ENCODE measurements at regions not wholly inside any gene's neighbourhood (a gene's known extent, or its start where the extent isn't known, plus 50 kb on each side); places are given as distances from the start of the nearest gene placed in this dataset.

GRCh38 chr3:144772372-144772771 is 800.7 kb downstream of the DIPK2A start:
- no peaks in the 10 kb centered on the region for H3K9me2 ChIP-seq (replicated peaks; ENCODE audit: control insufficient read depth, low read length)
- no peak overlapping the region for H3K4me2 ChIP-seq (ENCODE audit: low read length)
- H4K20me1 ChIP-seq (ENCODE audit: control insufficient read depth, insufficient read depth, low read depth, low read length) = no peaks in the 10 kb centered on the region
- H3K79me2 ChIP-seq (ENCODE audit: control insufficient read depth, low read length) = no peaks in the 10 kb centered on the region
- no peaks in the 10 kb centered on the region for H3K4me1 ChIP-seq (ENCODE audit: control insufficient read depth, low read length)
- H3K4me3 ChIP-seq (ENCODE audit: low read length) = no peak overlapping the region
- no peaks in the 10 kb centered on the region for H3F3A ChIP-seq (ENCODE audit: control insufficient read depth, insufficient read depth)
- no peaks in the 10 kb centered on the region for H3K27me3 ChIP-seq (ENCODE audit: control insufficient read depth, low read length)
- no peaks in the 10 kb centered on the region for H3K9me3 ChIP-seq (ENCODE audit: control insufficient read depth, insufficient read depth, low read length)
- no peaks in the 10 kb centered on the region for H3K36me3 ChIP-seq (ENCODE audit: control insufficient read depth, low read length)
- TF ChIP-seq, protein P1, sequence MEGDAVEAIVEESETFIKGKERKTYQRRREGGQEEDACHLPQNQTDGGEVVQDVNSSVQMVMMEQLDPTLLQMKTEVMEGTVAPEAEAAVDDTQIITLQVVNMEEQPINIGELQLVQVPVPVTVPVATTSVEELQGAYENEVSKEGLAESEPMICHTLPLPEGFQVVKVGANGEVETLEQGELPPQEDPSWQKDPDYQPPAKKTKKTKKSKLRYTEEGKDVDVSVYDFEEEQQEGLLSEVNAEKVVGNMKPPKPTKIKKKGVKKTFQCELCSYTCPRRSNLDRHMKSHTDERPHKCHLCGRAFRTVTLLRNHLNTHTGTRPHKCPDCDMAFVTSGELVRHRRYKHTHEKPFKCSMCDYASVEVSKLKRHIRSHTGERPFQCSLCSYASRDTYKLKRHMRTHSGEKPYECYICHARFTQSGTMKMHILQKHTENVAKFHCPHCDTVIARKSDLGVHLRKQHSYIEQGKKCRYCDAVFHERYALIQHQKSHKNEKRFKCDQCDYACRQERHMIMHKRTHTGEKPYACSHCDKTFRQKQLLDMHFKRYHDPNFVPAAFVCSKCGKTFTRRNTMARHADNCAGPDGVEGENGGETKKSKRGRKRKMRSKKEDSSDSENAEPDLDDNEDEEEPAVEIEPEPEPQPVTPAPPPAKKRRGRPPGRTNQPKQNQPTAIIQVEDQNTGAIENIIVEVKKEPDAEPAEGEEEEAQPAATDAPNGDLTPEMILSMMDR (IDR thresholded peaks at IDR 0.05; ENCODE audit: low read depth, low read length, poor library complexity, severe bottlenecking) = no peak
- no peak for TF ChIP-seq EZH2phosphoT487 (IDR thresholded peaks at IDR 0.05; ENCODE audit: borderline replicate concordance, low read length)
- no peak overlapping the region for H3K27ac ChIP-seq (ENCODE audit: low read depth, low read length)

GRCh38 chr3:144773350-144773749 is 801.7 kb downstream of the DIPK2A start:
- Histone ChIP-seq H3F3A (ENCODE audit: control insufficient read depth, insufficient read depth) (no peaks in the 10 kb centered on the region), H4K20me1 (ENCODE audit: control insufficient read depth, insufficient read depth, low read depth, low read length) (no peaks in the 10 kb centered on the region), H3K79me2 (ENCODE audit: control insufficient read depth, low read length) (no peaks in the 10 kb centered on the region), H3K4me1 (ENCODE audit: control insufficient read depth, low read length) (no peaks in the 10 kb centered on the region), H3K4me3 (ENCODE audit: low read length) (no peak overlapping the region), H3K36me3 (ENCODE audit: control insufficient read depth, low read length) (no peaks in the 10 kb centered on the region), H3K4me2 (ENCODE audit: low read length) (no peak overlapping the region), H3K9me2 (replicated peaks; ENCODE audit: control insufficient read depth, low read length) (no peaks in the 10 kb centered on the region), H3K9me3 (ENCODE audit: control insufficient read depth, insufficient read depth, low read length) (no peaks in the 10 kb centered on the region), H3K27ac (ENCODE audit: low read depth, low read length) (no peak overlapping the region), H3K27me3 (ENCODE audit: control insufficient read depth, low read length) (no peaks in the 10 kb centered on the region)
- TF ChIP-seq EZH2phosphoT487 (IDR thresholded peaks at IDR 0.05; ENCODE audit: borderline replicate concordance, low read length) = no peak
- TF ChIP-seq, protein P1 (IDR thresholded peaks at IDR 0.05; ENCODE audit: low read depth, low read length, poor library complexity, severe bottlenecking) = no peak

GRCh38 chr3:144774897-144775296 is 803.3 kb downstream of the DIPK2A start:
- no peaks in the 10 kb centered on the region for H3F3A ChIP-seq (ENCODE audit: control insufficient read depth, insufficient read depth)
- H3K4me3 ChIP-seq (ENCODE audit: low read length) = no peak overlapping the region
- H3K4me1 ChIP-seq (ENCODE audit: control insufficient read depth, low read length) = no peaks in the 10 kb centered on the region
- TF ChIP-seq EZH2phosphoT487 (IDR thresholded peaks at IDR 0.05; ENCODE audit: borderline replicate concordance, low read length) = no peak
- TF ChIP-seq, protein P1 (IDR thresholded peaks at IDR 0.05; ENCODE audit: low read depth, low read length, poor library complexity, severe bottlenecking) = no peak
- no peaks in the 10 kb centered on the region for H3K27me3 ChIP-seq (ENCODE audit: control insufficient read depth, low read length)
- no peak overlapping the region for H3K27ac ChIP-seq (ENCODE audit: low read depth, low read length)
- H3K79me2 ChIP-seq (ENCODE audit: control insufficient read depth, low read length) = no peaks in the 10 kb centered on the region
- H3K9me3 ChIP-seq (ENCODE audit: control insufficient read depth, insufficient read depth, low read length) = no peaks in the 10 kb centered on the region
- H3K36me3 ChIP-seq (ENCODE audit: control insufficient read depth, low read length) = no peaks in the 10 kb centered on the region
- H3K9me2 ChIP-seq (replicated peaks; ENCODE audit: control insufficient read depth, low read length) = no peaks in the 10 kb centered on the region
- H3K4me2 ChIP-seq (ENCODE audit: low read length) = no peak overlapping the region
- H4K20me1 ChIP-seq (ENCODE audit: control insufficient read depth, insufficient read depth, low read depth, low read length) = no peaks in the 10 kb centered on the region

DNA sequence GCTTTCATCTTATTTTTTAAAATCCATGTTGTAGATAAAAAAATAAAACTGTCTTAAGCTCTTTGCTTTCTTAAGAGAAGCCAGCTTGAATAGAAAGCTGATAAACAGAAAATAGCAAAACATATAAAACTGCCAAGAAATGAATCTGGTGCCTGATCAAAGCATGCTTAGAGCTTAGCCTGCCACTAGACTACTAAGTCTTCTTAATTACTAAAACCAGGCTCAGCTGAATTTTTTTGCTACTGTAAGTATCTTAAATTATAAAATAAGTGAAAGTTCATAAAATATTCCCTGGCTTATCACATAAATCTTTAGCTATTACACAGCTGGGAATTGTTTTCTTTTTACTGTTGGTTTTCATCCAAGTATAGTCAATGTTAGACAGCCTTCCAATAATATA is 803.9 kb downstream of the DIPK2A start:
- Histone ChIP-seq H3K27me3 (ENCODE audit: control insufficient read depth, low read length) (no peaks in the 10 kb centered on the region), H3K4me2 (ENCODE audit: low read length) (no peak overlapping the region), H3F3A (ENCODE audit: control insufficient read depth, insufficient read depth) (no peaks in the 10 kb centered on the region), H3K9me2 (replicated peaks; ENCODE audit: control insufficient read depth, low read length) (no peaks in the 10 kb centered on the region), H4K20me1 (ENCODE audit: control insufficient read depth, insufficient read depth, low read depth, low read length) (no peaks in the 10 kb centered on the region), H3K4me1 (ENCODE audit: control insufficient read depth, low read length) (no peaks in the 10 kb centered on the region), H3K79me2 (ENCODE audit: control insufficient read depth, low read length) (no peaks in the 10 kb centered on the region), H3K4me3 (ENCODE audit: low read length) (no peak overlapping the region), H3K27ac (ENCODE audit: low read depth, low read length) (no peak overlapping the region), H3K36me3 (ENCODE audit: control insufficient read depth, low read length) (no peaks in the 10 kb centered on the region), H3K9me3 (ENCODE audit: control insufficient read depth, insufficient read depth, low read length) (no peaks in the 10 kb centered on the region)
- no peak for TF ChIP-seq EZH2phosphoT487 (IDR thresholded peaks at IDR 0.05; ENCODE audit: borderline replicate concordance, low read length)
- TF ChIP-seq, protein P1 (IDR thresholded peaks at IDR 0.05; ENCODE audit: low read depth, low read length, poor library complexity, severe bottlenecking) = no peak

All from DOHH2 (cell line).